Body of pancreas (tissue), 4 donors: ENCODE measurements at regions not wholly inside any gene's neighbourhood (a gene's known extent, or its start where the extent isn't known, plus 50 kb on each side); places are given as distances from the start of the nearest gene placed in this dataset.

ENCODE experiments used
- CTCF ChIP-seq, 7 experiments: fragments of 450-650 bp in 4 of 7; fragments of 200-600 bp in 3 of 7; sonication (generic) in 3 of 7; IDR thresholded peaks; one replicate each; pipeline ENCODE4 v1.5.1; 2016 to 2019; ENCODE audit warnings: antibody characterized with exemption in 7 of 7
- POLR2A ChIP-seq, 3 donors: fragments of 450-650 bp; IDR thresholded peaks; one replicate each; pipeline ENCODE4 v1.6.1; 2016; ENCODE audit warnings: antibody characterized with exemption in 3 of 3, mild to moderate bottlenecking in 2 of 3

- TF ChIP-seq CTCF (IDR thresholded peaks at IDR 0.05) (no peak), POLR2A (IDR thresholded peaks at IDR 0.05) (no peak)
Measured at GRCh38 chr18:44497757-44498490, 182.8 kb upstream of the SETBP1 start.
